ENCODE measurements at regions not wholly inside any gene's neighbourhood (a gene's known extent, or its start where the extent isn't known, plus 50 kb on each side); places are given as distances from the start of the nearest gene placed in this dataset.

DNA sequence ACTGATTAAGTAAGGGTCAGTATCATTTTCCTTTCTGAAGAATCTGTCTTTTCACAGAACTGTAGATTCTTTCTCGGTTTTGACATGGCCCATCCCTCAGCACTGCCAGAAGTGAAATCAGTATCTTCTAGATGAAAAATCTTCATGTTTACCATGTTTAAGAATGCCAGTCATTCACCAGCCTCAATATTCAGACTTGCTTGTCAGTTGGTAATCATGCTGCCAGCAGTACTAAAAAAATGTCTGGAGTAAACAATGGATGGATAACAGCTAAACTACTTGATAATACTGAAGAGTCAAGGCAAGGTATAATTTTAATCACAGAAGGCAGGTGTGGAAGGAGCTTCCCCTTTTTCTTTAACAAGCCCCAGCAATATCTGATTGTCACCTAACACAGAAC, 306.8 kb upstream of the DMAC1 start:
- H3K23ac ChIP-seq (ENCODE audit: insufficient read length): no peak overlapping the region
- no peak overlapping the region for H3K4me2 ChIP-seq (ENCODE audit: insufficient read depth in 1 of 2, low read depth in 2 of 2, low read length in 2 of 2)
- H2BK12ac ChIP-seq (ENCODE audit: low read depth, low read length): no peak overlapping the region
- no peak overlapping the region for H2BK15ac ChIP-seq (ENCODE audit: low read length)
- H3K36me3 ChIP-seq (ENCODE audit: control insufficient read depth in 2 of 4, insufficient read depth in 4 of 4, low read length in 3 of 4): no peaks in the 10 kb centered on the region
- no peak overlapping the region for H2BK120ac ChIP-seq (replicated peaks; ENCODE audit: low read depth, low read length)
- H3K9me3 ChIP-seq (ENCODE audit: insufficient read depth in 2 of 2, low read depth in 1 of 2, low read length in 1 of 2): no peaks in the 10 kb centered on the region
- WGBS, 2 experiments (ENCODE audit: extremely low coverage in 1 of 2, insufficient coverage in 1 of 2, insufficient read length in 1 of 2, insufficient replicate concordance in 2 of 2, low coverage in 1 of 2, low lambda C conversion rate in 2 of 2, missing lambda C conversion rate in 1 of 2): 96% methylated on average over 1 of the region's 1 CpG; no CpG with 5 or more reads in 1 of the 2 experiments
- H2AFZ ChIP-seq (ENCODE audit: low read length): no peak overlapping the region
- H3K9ac ChIP-seq (replicated peaks in 1 of 4; ENCODE audit: extremely low read depth in 1 of 4, low read depth in 3 of 4, low read length in 3 of 4): no peak overlapping the region
- H2BK20ac ChIP-seq (ENCODE audit: low read length): no peak overlapping the region
- POLR2A ChIA-PET (ENCODE audit: partially characterized antibody): no interaction called here
- H3K79me1 ChIP-seq (ENCODE audit: low read depth, low read length): no peaks in the 10 kb centered on the region
- no peak overlapping the region for H3K4me3 ChIP-seq (ENCODE audit: extremely low read depth in 1 of 4, insufficient read depth in 2 of 4, low read depth in 3 of 4, low read length in 4 of 4)
- no peak overlapping the region for H4K5ac ChIP-seq (ENCODE audit: insufficient read length, low read depth, low read length)
- H3K18ac ChIP-seq (ENCODE audit: extremely low read depth, low read length): no peak overlapping the region
- H2BK5ac ChIP-seq (ENCODE audit: low read depth, low read length): no peak overlapping the region
- H3K79me2 ChIP-seq (ENCODE audit: control insufficient read depth in 1 of 2, insufficient read depth in 2 of 2, low read length in 2 of 2): no peaks in the 10 kb centered on the region
- H4K8ac ChIP-seq (ENCODE audit: extremely low read depth, insufficient read depth, low read length): no peak overlapping the region
- no peak overlapping the region for H3K27ac ChIP-seq (ENCODE audit: low read depth, low read length)
- H3K4me1 ChIP-seq (replicated peaks in 1 of 4; ENCODE audit: control insufficient read depth in 3 of 4, insufficient read depth in 4 of 4, low read length in 3 of 4): no peaks in the 10 kb centered on the region
- FAIRE-seq: no peak
- H3K56ac ChIP-seq (replicated peaks; ENCODE audit: insufficient read length, low read depth, low read length): no peak overlapping the region
- H3K27me3 ChIP-seq (replicated peaks in 1 of 4; ENCODE audit: control insufficient read depth in 3 of 4, extremely low read depth in 1 of 4, insufficient read depth in 3 of 4, low read length in 3 of 4): no peaks in the 10 kb centered on the region
- CTCF ChIA-PET (ENCODE audit: partially characterized antibody): no interaction called here
- H3K14ac ChIP-seq (ENCODE audit: insufficient read length): no peak overlapping the region
- H4K91ac ChIP-seq (replicated peaks; ENCODE audit: insufficient read length, low read length): no peak overlapping the region
- DNase-seq (ENCODE audit: low read depth in 1 of 2, low spot score in 2 of 2): no peak
- H4K20me1 ChIP-seq (replicated peaks in 1 of 2; ENCODE audit: control insufficient read depth in 1 of 2, insufficient read depth in 2 of 2, low read length in 2 of 2): no peaks in the 10 kb centered on the region
- H2AK5ac ChIP-seq (ENCODE audit: low read depth, low read length): no peak overlapping the region
- H3K4ac ChIP-seq (replicated peaks; ENCODE audit: insufficient read length, low read depth, low read length): no peak overlapping the region
- H3K23me2 ChIP-seq (ENCODE audit: low read depth, low read length): no peaks in the 10 kb centered on the region
- no peak for TF ChIP-seq ASH2L (IDR thresholded peaks at IDR 0.05; ENCODE audit: low read length)
- TF ChIP-seq, protein P1, sequence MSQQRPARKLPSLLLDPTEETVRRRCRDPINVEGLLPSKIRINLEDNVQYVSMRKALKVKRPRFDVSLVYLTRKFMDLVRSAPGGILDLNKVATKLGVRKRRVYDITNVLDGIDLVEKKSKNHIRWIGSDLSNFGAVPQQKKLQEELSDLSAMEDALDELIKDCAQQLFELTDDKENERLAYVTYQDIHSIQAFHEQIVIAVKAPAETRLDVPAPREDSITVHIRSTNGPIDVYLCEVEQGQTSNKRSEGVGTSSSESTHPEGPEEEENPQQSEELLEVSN (IDR thresholded peaks at IDR 0.05): no peak
- no peak for TF ChIP-seq CHD1 (IDR thresholded peaks at IDR 0.05; ENCODE audit: low read depth, low read length)
- TF ChIP-seq HDAC6 (IDR thresholded peaks at IDR 0.05; ENCODE audit: low read depth, low read length): no peak
- no peak for TF ChIP-seq EZH2 (IDR thresholded peaks at IDR 0.05; ENCODE audit: low read depth, low read length, severe bottlenecking)
- TF ChIP-seq, protein P2, sequence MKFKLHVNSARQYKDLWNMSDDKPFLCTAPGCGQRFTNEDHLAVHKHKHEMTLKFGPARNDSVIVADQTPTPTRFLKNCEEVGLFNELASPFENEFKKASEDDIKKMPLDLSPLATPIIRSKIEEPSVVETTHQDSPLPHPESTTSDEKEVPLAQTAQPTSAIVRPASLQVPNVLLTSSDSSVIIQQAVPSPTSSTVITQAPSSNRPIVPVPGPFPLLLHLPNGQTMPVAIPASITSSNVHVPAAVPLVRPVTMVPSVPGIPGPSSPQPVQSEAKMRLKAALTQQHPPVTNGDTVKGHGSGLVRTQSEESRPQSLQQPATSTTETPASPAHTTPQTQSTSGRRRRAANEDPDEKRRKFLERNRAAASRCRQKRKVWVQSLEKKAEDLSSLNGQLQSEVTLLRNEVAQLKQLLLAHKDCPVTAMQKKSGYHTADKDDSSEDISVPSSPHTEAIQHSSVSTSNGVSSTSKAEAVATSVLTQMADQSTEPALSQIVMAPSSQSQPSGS (IDR thresholded peaks at IDR 0.05; ENCODE audit: low read length): no peak
- no peak for TF ChIP-seq CBX8 (IDR thresholded peaks at IDR 0.05; ENCODE audit: borderline replicate concordance, low read depth, low read length)
- no peak for TF ChIP-seq TAF7 (optimal IDR thresholded peaks at IDR 0.05; ENCODE audit: borderline replicate concordance, low read depth, low read length)
- TF ChIP-seq YY1 (IDR thresholded peaks at IDR 0.05; ENCODE audit: low read depth, low read length): no peak
- no peak for TF ChIP-seq SIN3A (conservative IDR thresholded peaks at IDR 0.05 in 1 of 2, IDR thresholded peaks at IDR 0.05 in 1 of 2; ENCODE audit: low read depth in 1 of 2, low read length in 2 of 2)
- TF ChIP-seq TBP (IDR thresholded peaks at IDR 0.05; ENCODE audit: low read depth, low read length): no peak
- TF ChIP-seq RXRA (IDR thresholded peaks at IDR 0.05; ENCODE audit: insufficient read depth, low read depth, low read length): no peak
- no peak for TF ChIP-seq SRF (IDR thresholded peaks at IDR 0.05; ENCODE audit: low read depth, low read length)
